IPS-18c (cell line): ENCODE measurements at regions not wholly inside any gene's neighbourhood (a gene's known extent, or its start where the extent isn't known, plus 50 kb on each side); places are given as distances from the start of the nearest gene placed in this dataset.

Experiments used
- H3K4me3 ChIP-seq: 2 replicates; pipeline ENCODE4 v1.7.0; 2013; ENCODE audit warnings: low read depth, mild to moderate bottlenecking, low read length, moderate library complexity; ENCODE audit not compliant: insufficient read depth
- H3K9me3 ChIP-seq: one replicate; pipeline ENCODE4 v1.6.1; 2013; ENCODE audit warnings: mild to moderate bottlenecking, low read length, moderate library complexity; ENCODE audit not compliant: control insufficient read depth, insufficient read depth

DNA sequence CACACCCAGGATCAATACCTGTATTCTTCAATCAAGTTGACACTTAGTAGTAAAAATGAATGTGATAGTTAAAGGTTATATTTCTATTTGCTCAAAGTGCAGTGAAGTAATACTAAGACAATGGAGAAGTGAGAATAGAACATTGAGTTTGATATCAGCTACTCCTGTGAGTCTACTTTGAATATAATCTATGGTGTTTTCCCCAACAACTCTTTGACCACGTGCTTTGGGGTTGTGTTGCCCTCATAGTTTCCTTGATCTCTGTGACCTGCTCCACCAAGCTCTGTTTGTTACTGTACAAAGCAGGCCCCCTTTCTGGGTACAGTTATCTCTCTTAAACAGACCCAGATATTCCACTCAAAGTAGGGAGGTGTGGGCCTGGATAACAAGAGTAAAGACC is 222.9 kb downstream of the GALR1 start:
- Histone ChIP-seq H3K4me3 (no peak overlapping the region), H3K9me3 (no peaks in the 10 kb centered on the region)

GRCh38 chr18:77478646-77479442 is 229.2 kb downstream of the GALR1 start:
- Histone ChIP-seq H3K9me3 (no peaks in the 10 kb centered on the region), H3K4me3 (no peak overlapping the region)

DNA sequence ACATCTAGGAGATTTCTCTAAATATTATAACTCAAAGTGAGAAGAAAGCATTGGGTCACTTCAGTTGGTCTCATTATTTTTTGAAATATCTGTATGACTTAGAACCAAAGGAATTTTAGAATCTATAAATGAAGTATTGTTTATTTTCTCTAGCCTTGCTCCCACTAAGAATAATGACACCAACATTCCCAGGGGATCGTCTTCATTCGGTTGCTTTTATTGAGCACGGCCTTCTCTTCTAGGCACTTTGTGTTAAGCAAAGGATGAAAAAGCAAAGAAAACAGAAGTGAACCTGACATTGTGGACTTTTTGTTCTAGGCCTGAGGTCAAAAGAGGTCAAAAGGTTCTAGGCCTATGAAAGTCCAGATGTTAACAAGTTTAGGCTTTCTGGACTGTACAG is 231.9 kb downstream of the GALR1 start:
- no peak overlapping the region for H3K4me3 ChIP-seq
- no peaks in the 10 kb centered on the region for H3K9me3 ChIP-seq

DNA sequence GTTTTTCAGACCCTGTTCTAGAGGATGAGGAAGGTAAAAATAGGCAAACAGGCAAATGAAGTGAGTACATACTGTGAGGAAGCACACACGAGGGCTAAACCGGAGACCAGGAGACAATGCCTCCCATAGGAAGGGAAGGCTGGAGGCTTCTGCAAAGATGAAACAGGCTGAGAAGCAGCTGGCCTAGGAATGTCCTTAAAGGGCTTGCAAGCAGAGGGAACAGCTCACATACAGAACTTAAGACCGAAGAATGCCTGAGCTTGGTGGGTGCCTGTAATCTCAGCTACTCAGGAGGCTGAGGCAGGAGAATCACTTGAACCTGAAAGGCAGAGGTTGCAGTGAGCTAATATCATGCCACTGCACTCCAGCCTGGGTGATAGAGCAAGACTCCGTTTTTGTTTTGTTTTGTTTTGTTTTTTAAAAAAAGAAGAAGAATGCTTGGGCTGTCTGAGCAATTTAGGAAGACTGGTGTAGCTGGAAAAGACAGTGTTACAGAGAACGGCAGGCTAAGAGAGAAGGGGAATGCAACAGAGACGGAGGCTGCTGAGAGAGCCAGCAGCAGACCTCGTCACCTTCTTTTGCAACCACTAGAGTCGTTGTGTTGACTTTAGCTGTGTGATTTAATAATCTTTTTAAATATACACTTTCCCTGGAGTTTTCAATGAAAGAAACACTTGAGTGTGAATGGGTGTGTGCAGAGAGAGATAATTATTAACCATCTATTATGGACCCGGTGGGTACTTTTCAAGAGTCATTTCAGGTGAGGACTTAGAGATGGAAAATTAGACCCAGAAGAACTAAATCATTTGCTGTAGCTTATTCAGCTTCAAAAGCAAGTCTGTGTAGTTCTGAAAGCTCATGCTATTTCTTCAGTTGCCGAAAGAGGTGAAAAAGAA is 232.8 kb downstream of the GALR1 start:
- H3K9me3 ChIP-seq, result no peaks in the 10 kb centered on the region
- no peak overlapping the region for H3K4me3 ChIP-seq

GRCh38 chr18:77486985-77487384 is 237.3 kb downstream of the GALR1 start:
- H3K9me3 ChIP-seq, result no peaks in the 10 kb centered on the region

GRCh38 chr18:77487951-77488740 is 238.5 kb downstream of the GALR1 start:
- Histone ChIP-seq H3K4me3 (no peak overlapping the region), H3K9me3 (peaks cover 2% of the 10 kb centered on the region)

More at GRCh38 chr18:77486985-77487384, 237.3 kb downstream of the GALR1 start:
- H3K4me3 ChIP-seq, result no peak overlapping the region

DNA sequence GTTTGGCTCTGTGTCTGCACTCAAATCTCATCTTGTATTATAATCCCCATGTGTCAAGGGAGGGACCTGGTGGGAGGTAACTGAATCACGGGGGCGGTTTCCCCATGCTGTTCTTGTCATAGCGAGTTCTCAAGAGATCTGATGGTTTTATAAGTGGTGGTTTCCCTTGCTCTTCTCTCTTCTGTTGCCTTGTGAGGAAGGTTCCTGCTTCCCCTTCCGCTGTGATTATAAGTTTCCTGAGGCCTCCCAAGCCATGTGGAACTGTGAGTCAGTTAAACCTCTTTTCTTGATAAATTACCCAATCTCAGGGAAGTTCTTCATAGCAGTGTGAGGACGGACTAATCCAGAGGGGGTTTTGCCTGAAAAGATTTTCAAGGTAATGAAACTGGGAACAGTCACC is 245.4 kb downstream of the GALR1 start:
- Histone ChIP-seq H3K4me3 (no peak overlapping the region), H3K9me3 (peaks cover 6% of the 10 kb centered on the region)

DNA sequence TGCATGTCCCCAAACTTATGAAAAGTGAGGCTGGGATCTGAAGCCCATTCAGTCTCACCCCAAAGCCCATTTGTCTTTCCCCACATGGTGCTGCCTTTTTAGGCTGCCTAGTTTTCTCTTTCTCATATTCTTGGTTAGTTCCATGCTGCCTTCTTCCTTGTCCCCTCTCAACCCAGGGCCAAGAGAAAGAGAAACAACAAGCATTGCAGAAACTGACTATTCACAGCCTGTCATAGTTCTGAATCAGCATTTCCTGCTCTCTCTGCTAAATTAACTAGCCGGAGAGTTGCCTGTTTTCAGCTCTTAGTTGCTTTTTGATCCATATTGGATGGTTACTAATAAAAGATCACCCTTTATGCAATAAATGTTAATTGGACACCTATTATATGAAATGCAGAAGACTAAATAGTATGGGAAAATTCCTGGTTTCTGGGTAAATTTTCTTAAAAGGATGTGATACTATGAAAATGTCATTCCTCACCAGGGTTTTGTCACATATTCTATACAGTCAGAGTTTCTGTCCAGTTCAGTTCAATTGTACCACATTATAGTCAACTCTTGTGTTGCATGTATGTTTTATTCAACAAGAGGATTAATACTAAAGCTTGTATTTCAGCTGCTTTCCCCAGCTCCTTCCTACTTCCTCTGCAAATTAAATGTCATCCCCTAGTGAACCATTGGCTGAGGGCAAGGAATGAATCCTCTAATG is 246.5 kb downstream of the GALR1 start:
- H3K4me3 ChIP-seq, result no peak overlapping the region
- H3K9me3 ChIP-seq, result peaks cover 6% of the 10 kb centered on the region

DNA sequence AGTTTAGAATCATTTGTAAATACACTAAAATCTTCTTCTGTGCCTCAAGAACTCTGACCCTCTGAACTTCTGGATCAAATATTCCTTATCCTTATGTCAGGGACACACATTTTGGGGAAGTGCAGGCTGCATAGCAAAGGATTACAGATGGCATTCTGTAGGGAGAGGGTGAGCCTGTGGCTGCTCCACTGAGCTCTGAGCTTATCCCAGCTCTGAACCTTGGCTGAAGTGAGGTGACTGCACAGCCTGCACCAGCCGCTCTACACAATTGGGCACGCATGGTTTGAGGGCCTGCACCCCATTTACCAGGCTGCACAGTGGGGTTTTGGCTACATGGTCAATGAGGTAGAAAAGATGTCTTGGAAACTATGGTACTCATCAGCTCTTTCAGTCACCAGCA is 251.6 kb downstream of the GALR1 start:
- H3K9me3 ChIP-seq, result no peaks in the 10 kb centered on the region
- no peak overlapping the region for H3K4me3 ChIP-seq

DNA sequence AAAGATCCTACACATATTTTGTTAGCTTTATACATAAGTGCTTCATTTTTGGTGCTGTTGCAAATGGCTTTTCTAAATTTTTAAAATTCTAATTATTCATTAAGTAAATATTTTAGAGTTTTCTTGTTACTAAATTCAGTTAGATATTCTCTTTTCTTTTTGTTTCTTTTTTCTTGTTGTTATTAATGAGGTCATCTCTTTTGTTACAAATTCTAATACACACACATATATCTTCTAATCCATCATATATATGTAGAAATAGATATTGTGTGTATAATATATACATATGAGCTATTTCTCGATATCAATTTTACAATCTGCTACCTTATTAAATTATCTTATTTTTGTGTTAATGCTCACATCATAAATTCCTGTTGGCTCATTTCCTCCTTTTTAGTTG is 255.9 kb downstream of the GALR1 start:
- no peak overlapping the region for H3K4me3 ChIP-seq
- H3K9me3 ChIP-seq, result no peaks in the 10 kb centered on the region

DNA sequence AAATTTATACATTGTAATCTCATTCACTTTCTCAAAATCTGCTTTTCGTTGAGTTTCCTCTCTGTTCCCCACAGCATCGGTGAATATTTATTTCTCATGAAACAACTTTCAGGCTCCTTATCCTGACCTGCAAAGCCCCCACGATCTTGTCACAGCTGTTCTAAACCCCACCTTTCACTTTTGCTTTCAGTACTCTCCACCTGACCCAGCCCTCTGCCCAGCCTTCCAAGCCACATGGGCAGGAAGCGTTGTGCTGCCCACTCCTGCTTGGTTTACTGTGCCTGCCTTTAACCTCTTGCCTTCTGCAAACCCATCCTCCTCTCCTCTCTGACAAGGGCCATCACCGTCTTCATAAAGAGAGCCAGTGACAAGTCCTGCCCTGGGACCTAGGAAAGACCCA is 262.5 kb downstream of the GALR1 start:
- Histone ChIP-seq H3K9me3 (no peaks in the 10 kb centered on the region), H3K4me3 (no peak overlapping the region)

DNA sequence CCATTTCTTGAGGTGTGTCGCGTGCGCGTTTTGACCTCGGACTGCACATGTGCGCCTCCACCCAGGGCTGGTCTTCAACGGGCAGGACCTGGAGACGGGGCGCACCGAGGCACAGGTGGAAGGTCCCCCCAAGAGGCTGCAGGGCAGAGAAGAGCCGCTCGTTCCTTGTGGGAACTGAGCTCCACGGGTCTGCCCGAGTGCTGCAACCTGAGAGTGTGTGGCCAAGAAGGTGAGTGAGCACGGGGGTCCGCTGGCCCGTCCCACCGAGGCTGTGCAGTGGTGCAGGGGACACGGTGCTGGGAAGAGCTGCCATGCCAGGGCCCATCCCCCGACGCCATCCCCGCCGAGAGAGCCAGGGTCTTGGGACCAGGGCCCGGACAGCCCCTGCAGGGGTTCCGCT is 268.3 kb downstream of the GALR1 start:
- H3K9me3 ChIP-seq, result no peaks in the 10 kb centered on the region
- no peak overlapping the region for H3K4me3 ChIP-seq

DNA sequence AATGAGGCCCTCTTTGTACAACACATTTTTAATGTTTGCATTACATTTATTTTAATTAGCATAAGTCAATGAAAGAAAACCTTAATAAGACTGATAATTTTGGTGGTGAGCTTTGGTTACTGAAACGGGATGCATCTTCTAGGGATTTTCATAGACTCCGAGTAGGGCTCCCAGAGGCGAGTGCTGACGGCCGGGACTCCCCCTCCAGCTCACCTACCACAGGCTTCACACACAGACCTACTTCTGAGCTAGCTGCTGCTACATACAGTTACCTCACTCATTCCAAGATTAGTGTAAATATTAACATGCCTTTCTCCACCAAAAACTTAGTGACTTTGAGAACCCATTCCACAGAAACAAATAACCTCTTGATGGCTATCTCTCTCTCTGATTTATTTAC is 271.1 kb downstream of the GALR1 start:
- H3K4me3 ChIP-seq, result no peak overlapping the region
- no peaks in the 10 kb centered on the region for H3K9me3 ChIP-seq

DNA sequence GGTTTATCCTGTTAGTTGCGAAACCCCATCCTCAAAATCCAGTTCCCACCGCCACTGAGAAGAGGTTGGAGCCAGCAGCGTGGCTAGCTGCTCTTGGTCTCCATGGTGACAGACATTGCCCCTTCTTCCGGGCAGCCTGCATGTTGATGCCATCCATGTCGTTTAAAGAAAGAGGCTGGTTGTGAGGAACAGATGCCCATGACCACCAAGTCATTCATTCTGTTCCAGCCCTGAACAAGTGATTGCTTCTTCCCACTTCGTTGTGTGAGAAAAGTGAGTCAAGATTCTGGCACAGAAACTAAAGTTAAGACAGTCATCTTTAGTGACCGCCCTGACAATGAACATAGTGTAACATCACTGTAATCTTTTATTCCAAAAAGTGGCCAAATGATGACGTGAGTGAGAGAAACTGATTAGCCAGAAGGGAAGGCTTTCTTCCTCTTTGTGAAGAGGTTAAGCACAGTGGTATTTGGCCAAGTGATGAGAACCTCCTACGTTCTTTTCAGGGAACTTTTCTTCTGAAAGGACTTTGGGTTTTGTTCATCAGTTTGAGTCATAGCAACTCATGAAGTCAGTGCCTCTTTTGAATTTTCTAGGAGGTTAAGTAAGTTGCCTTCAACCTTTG is 272.5 kb downstream of the GALR1 start:
- H3K9me3 ChIP-seq, result no peaks in the 10 kb centered on the region
- H3K4me3 ChIP-seq, result no peak overlapping the region

GRCh38 chr18:77524909-77525308 is 275.3 kb downstream of the GALR1 start:
- no peaks in the 10 kb centered on the region for H3K9me3 ChIP-seq

DNA sequence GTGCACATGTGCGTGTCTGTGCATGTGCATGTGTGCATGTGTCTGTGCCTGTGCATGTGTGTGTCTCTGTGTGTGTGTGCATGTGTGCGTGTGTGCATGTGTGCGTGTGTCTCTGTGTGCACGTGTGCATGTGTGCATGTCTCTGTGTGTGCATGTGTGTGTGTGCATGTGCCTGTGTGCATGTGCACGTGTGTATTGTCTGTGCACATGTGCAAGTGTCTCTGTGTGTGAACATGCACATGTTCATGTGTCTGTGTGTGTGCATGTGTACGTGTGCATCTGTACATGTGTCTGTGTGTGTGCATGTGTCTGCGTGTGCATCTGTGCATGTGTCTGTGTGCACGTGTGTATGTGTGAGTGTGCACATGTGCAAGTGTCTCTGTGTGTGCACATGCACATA is 277.3 kb downstream of the GALR1 start:
- Histone ChIP-seq H3K4me3 (no peak overlapping the region), H3K9me3 (no peaks in the 10 kb centered on the region)

More at GRCh38 chr18:77524909-77525308, 275.3 kb downstream of the GALR1 start:
- no peak overlapping the region for H3K4me3 ChIP-seq

DNA sequence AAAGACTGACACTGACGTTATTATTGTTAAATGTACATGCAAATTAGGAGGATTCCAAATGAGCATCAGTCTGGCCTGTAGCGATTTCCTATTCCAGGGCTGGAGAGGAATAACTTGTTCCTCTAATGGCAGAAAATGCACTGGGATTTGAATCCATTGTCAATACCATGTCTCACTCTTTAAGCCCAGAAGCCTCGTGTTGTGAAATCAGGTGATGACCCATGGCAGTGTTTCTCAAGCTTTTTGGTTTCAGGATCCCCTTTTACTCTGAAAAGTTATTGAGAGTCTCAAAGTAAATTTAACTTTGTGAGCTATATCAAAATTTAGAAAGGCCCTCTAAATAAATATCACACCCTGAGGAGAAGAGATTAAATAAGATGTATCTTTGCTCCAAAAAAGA is 279.2 kb downstream of the GALR1 start:
- H3K4me3 ChIP-seq, result no peak overlapping the region
- H3K9me3 ChIP-seq, result no peaks in the 10 kb centered on the region
